Esophagus muscularis mucosa (tissue), 4 donors: ENCODE measurements at regions not wholly inside any gene's neighbourhood (a gene's known extent, or its start where the extent isn't known, plus 50 kb on each side); places are given as distances from the start of the nearest gene placed in this dataset.

Source experiments
- DNase-seq: peaks from one replicate; pipeline ENCODE4 v3.0.0-alpha.2; 2017; ENCODE audit errors: extremely low spot score
- H3K27ac ChIP-seq, 4 donors: fragments of 200-600 bp; sonication (generic); replicated peaks in 1 of 4; 1 replicate in 3 of 4; 2 replicates in 1 of 4; pipeline ENCODE4 v1.5.1; 2016 to 2019; ENCODE audit warnings: mild to moderate bottlenecking in 1 of 4
- H3K27me3 ChIP-seq, 4 donors: fragments of 200-600 bp; sonication (generic); one replicate each; pipeline versions ENCODE4 v1.5.1 to v1.6.0; 2016 to 2019
- H3K36me3 ChIP-seq, 4 donors: fragments of 200-600 bp; sonication (generic); one replicate each; pipeline ENCODE4 v1.5.1; 2016 to 2019
- H3K4me1 ChIP-seq, 4 donors: fragments of 200-600 bp; sonication (generic); one replicate each; pipeline ENCODE4 v1.5.1; 2016 to 2019
- H3K4me3 ChIP-seq, 4 donors: fragments of 200-600 bp; sonication (generic); 1 replicate in 2 of 4; 2 replicates in 2 of 4; pipeline ENCODE4 v1.5.1; 2016 to 2019; ENCODE audit warnings: mild to moderate bottlenecking in 4 of 4, moderate library complexity in 1 of 4
- H3K9me3 ChIP-seq, 4 donors: fragments of 200-600 bp; sonication (generic); 1 replicate in 3 of 4; 2 replicates in 1 of 4; pipeline ENCODE4 v1.5.1; 2016 to 2019
- EP300 ChIP-seq: sonication (generic); formaldehyde crosslinking; IDR thresholded peaks from one replicate; pipeline ENCODE4 v1.6.1; 2017; ENCODE audit warnings: antibody characterized with exemption
- POLR2A ChIP-seq: fragments of 450-650 bp; IDR thresholded peaks from one replicate; pipeline ENCODE4 v1.6.1; 2017; ENCODE audit warnings: antibody characterized with exemption, moderate library complexity, mild to moderate bottlenecking, low read depth
- POLR2AphosphoS5 ChIP-seq, 2 donors: sonication (generic); formaldehyde crosslinking; IDR thresholded peaks; one replicate each; pipeline ENCODE4 v1.6.1; 2017; ENCODE audit warnings: antibody characterized with exemption in 2 of 2
- WGBS: methylation state at CpG from one replicate; pipeline ENCODE4 v1.1.5; 2018; 5-methylcytosine and 5-hydroxymethylcytosine counted together
- intact Hi-C: fragments of 100-400 bp; cut with DNase I; formaldehyde crosslinking; loops from one replicate; pipeline ENCODE4 v1.15.1; 2023
- TF ChIP-seq, protein P1 (sequence below), 3 experiments: fragments of 200-600 bp in 2 of 3; fragments of 450-650 bp in 1 of 3; sonication (generic) in 2 of 3; IDR thresholded peaks; one replicate each; pipeline ENCODE4 v1.5.1; 2017 to 2019; ENCODE audit warnings: antibody characterized with exemption in 3 of 3, mild to moderate bottlenecking in 2 of 3, moderate library complexity in 1 of 3

- no peak overlapping the region for H3K27ac ChIP-seq
- no peak overlapping the region for H3K4me3 ChIP-seq
Observed at GRCh38 chr1:184279911-184280458, 106.8 kb upstream of the C1orf21 start.

GRCh38 chr1:184283999-184284398 lies 102.8 kb upstream of the C1orf21 start:
- intact Hi-C loops, result no loop called here
- peaks cover 13 to 30% (median 27%) of the 10 kb centered on the region in 4 donors for H3K4me1 ChIP-seq
- peak; percentile 35 to 63 for TF ChIP-seq POLR2AphosphoS5 (IDR thresholded peaks at IDR 0.05)
- TF ChIP-seq, protein P1, sequence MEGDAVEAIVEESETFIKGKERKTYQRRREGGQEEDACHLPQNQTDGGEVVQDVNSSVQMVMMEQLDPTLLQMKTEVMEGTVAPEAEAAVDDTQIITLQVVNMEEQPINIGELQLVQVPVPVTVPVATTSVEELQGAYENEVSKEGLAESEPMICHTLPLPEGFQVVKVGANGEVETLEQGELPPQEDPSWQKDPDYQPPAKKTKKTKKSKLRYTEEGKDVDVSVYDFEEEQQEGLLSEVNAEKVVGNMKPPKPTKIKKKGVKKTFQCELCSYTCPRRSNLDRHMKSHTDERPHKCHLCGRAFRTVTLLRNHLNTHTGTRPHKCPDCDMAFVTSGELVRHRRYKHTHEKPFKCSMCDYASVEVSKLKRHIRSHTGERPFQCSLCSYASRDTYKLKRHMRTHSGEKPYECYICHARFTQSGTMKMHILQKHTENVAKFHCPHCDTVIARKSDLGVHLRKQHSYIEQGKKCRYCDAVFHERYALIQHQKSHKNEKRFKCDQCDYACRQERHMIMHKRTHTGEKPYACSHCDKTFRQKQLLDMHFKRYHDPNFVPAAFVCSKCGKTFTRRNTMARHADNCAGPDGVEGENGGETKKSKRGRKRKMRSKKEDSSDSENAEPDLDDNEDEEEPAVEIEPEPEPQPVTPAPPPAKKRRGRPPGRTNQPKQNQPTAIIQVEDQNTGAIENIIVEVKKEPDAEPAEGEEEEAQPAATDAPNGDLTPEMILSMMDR (IDR thresholded peaks at IDR 0.05), result no peak
- TF ChIP-seq POLR2A, result no peak
- TF ChIP-seq EP300, result no peak
- no peak overlapping the region for H3K4me3 ChIP-seq
- no peak for DNase-seq
- H3K9me3 ChIP-seq, result no peaks in the 10 kb centered on the region
- no peaks in the 10 kb centered on the region for H3K27me3 ChIP-seq
- H3K36me3 ChIP-seq, result no peaks in the 10 kb centered on the region
- peak overlapping the region; percentile 23 to 69 (median 60) for H3K27ac ChIP-seq
- 20% methylated on average over 1 of the region's 1 CpG for WGBS

More at GRCh38 chr1:184279911-184280458, 106.8 kb upstream of the C1orf21 start:
- H3K4me1 ChIP-seq, result peaks cover 13 to 17% (median 15%) of the 10 kb centered on the region in 4 donors
- no peaks in the 10 kb centered on the region for H3K9me3 ChIP-seq
- no peak for TF ChIP-seq POLR2A
- TF ChIP-seq, protein P1 (IDR thresholded peaks at IDR 0.05), result no peak
- no peak for TF ChIP-seq EP300
- no peak for TF ChIP-seq POLR2AphosphoS5 (IDR thresholded peaks at IDR 0.05)
- H3K36me3 ChIP-seq, result no peaks in the 10 kb centered on the region
- intact Hi-C loops, result no loop called here
- H3K27me3 ChIP-seq, result no peaks in the 10 kb centered on the region
- DNase-seq, result no peak
- 92% methylated on average over 7 of the region's 7 CpGs for WGBS

DNA sequence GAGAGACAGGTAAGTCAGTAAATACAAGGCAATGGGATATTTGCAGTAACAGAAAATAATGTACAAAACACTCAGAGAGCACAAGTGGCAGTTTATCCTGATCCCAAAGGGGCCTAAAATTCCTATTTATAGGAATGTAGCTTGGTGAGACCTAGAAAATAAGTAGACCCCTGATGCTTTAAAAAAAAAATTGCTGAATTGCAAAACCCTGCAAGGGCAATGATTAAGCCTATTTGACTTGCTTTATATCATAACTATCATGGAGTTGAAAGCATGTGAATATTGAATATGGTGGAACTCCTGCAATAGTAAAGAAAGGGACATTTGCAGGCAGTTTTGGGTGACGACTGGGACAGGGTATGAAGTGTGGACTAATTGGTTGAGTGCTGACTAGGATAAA lies 101.9 kb upstream of the C1orf21 start:
- WGBS, result 89% methylated on average over 1 of the region's 1 CpG
- H3K36me3 ChIP-seq, result no peaks in the 10 kb centered on the region
- no peak overlapping the region for H3K4me3 ChIP-seq
- peaks cover 13 to 30% (median 27%) of the 10 kb centered on the region in 4 donors for H3K4me1 ChIP-seq
- TF ChIP-seq POLR2AphosphoS5 (IDR thresholded peaks at IDR 0.05), result no peak
- intact Hi-C loops, result no loop called here
- DNase-seq, result no peak
- H3K27me3 ChIP-seq, result no peaks in the 10 kb centered on the region
- no peaks in the 10 kb centered on the region for H3K9me3 ChIP-seq
- peak overlapping the region in 3 of 4 donors; percentile 10 to 69 (median 63) for H3K27ac ChIP-seq

- 95% methylated on average over 4 of the region's 4 CpGs for WGBS
- TF ChIP-seq POLR2A (no peak), POLR2AphosphoS5 (IDR thresholded peaks at IDR 0.05) (no peak), EP300 (no peak)
- TF ChIP-seq, protein P1 (IDR thresholded peaks at IDR 0.05), result no peak
- Histone ChIP-seq H3K27me3 (no peaks in the 10 kb centered on the region), H3K27ac (peak overlapping the region in 1 of 4 donors; percentile 3), H3K4me1 (peaks cover 13 to 30% (median 27%) of the 10 kb centered on the region in 4 donors), H3K4me3 (no peak overlapping the region), H3K36me3 (no peaks in the 10 kb centered on the region), H3K9me3 (no peaks in the 10 kb centered on the region)
- DNase-seq, result no peak
- intact Hi-C loops, result no loop called here
Observed at GRCh38 chr1:184285401-184286087, 101.3 kb upstream of the C1orf21 start.

DNA sequence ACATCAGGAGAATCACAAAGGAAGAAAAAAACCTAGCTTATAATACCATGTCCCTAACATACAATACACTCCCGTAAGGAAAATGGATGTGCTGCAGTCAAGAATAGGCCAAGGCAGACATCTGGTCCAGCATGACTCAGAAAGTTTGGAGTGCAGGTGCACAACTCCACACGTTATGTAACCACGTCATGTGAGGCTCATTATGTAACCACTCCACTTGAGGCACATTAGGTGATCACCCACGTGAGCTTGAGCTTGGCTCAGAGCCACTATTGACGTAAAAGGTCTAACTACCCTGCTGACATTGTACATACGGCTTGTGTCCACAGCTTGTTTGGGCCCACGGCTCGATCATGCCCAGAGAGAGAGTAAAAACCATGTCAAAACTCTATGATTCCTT lies 99.8 kb upstream of the C1orf21 start:
- Histone ChIP-seq H3K4me3 (no peak overlapping the region), H3K27me3 (no peaks in the 10 kb centered on the region), H3K36me3 (no peaks in the 10 kb centered on the region), H3K4me1 (peaks cover 13 to 30% (median 27%) of the 10 kb centered on the region in 4 donors), H3K27ac (no peak overlapping the region), H3K9me3 (no peaks in the 10 kb centered on the region)
- no peak for TF ChIP-seq POLR2A
- peak; percentile 33 to 50 for TF ChIP-seq POLR2AphosphoS5 (IDR thresholded peaks at IDR 0.05)
- no peak for TF ChIP-seq EP300
- no peak for DNase-seq
- WGBS, result 65% methylated on average over 8 of the region's 8 CpGs
- intact Hi-C loops, result no loop called here
